AG10803 (cell line): ENCODE measurements at regions not wholly inside any gene's neighbourhood (a gene's known extent, or its start where the extent isn't known, plus 50 kb on each side); places are given as distances from the start of the nearest gene placed in this dataset.

ENCODE experiments used
- DNase-seq: peaks from one replicate; pipeline ENCODE4 v3.0.0; 2010; ENCODE audit warnings: low read depth
- H3K4me3 ChIP-seq: 2 replicates; pipeline ENCODE4 v1.5.1; 2011; ENCODE audit warnings: mild to moderate bottlenecking, low read length, control low read depth
- CTCF ChIP-seq: conservative IDR thresholded peaks from 2 replicates; pipeline ENCODE4 v1.5.1; 2011; ENCODE audit warnings: mild to moderate bottlenecking, low read length, control low read depth, inconsistent platforms

- DNase-seq = no peak
- H3K4me3 ChIP-seq = no peak overlapping the region
- no peak for TF ChIP-seq CTCF
Observed at GRCh38 chr5:20694121-20694520, 706.1 kb upstream of the CDH18 start.

- no peak for DNase-seq
- H3K4me3 ChIP-seq = no peak overlapping the region
- TF ChIP-seq CTCF = no peak
Observed at GRCh38 chr5:20692913-20693312, 704.9 kb upstream of the CDH18 start.

GRCh38 chr5:20683241-20683940 lies 695.4 kb upstream of the CDH18 start:
- DNase-seq = no peak
- TF ChIP-seq CTCF = no peak
- H3K4me3 ChIP-seq = no peak overlapping the region

- no peak for DNase-seq
- no peak overlapping the region for H3K4me3 ChIP-seq
Observed at GRCh38 chr5:20680718-20681302, 692.8 kb upstream of the CDH18 start.

DNA sequence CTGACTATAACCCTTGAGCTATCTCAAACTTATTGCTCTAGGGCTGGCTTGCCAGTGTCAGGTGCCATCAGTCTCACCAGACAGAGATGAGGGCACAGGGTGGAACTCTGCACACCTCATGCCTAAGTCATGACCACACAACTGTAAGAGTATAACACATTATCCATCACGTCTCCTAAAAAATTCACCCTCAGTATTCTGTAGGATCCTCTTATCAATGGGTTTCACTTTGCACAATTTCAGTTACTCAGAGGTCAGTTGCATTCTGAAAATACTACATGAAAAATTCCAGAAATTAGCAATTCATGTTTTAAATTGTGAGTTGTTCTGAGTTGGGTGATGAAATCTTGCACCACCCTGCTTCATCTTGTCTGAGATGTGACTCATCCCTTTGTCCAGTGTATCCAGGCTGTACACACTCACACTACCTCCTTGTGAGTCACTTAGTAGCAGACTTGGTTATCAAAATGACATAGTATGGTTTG lies 690.9 kb upstream of the CDH18 start:
- TF ChIP-seq CTCF = no peak
- peak; percentile 52 for DNase-seq
- H3K4me3 ChIP-seq = no peak overlapping the region

More at GRCh38 chr5:20680718-20681302, 692.8 kb upstream of the CDH18 start:
- TF ChIP-seq CTCF = no peak

DNA sequence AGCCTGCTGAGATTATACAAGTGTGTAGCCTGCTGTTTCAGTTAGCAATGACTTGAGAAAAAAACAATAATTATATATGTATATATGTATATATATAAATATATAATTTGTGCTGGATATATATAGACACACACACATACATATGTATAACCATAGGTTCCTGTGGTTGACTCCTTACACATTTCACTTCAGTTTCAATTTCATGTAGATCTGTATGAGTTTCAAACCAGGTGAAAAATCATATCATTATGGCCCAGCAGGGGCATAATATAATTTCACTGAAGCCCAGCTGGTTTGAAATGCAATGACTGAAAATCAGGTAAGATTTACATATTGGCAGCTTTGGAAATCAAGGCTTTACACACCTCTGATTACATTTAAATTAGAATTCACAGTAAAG lies 690.4 kb upstream of the CDH18 start:
- no peak for TF ChIP-seq CTCF
- H3K4me3 ChIP-seq = no peak overlapping the region
- no peak for DNase-seq

- no peak overlapping the region for H3K4me3 ChIP-seq
- TF ChIP-seq CTCF = no peak
- DNase-seq = no peak
Observed at GRCh38 chr5:20660588-20660987, 672.6 kb upstream of the CDH18 start.
